ENCODE measurements at regions not wholly inside any gene's neighbourhood (a gene's known extent, or its start where the extent isn't known, plus 50 kb on each side); places are given as distances from the start of the nearest gene placed in this dataset.

GRCh38 chr5:2619216-2619615, 132.3 kb downstream of the IRX2 start:
- H3K4me3 Mint-ChIP-seq = no peak overlapping the region

DNA sequence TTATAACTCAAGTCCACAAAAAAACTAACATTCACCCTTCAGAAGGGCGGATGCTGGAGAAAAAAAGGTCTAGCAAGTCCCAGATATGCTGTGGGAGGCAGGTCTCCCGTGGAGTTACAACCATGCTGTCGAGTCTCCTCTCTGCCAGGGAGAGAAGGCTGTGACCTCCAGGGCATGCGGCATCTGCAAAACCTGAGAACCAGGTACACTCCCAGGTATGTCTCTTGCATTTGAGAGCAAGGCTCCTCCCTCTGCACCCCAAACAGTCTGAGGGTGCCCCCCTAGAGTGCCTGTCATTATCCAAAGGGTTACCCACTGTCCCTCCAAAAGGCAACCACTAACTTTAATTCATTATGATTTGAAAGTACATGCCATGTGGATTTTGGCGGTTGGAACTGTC, 134.0 kb downstream of the IRX2 start:
- no peak overlapping the region for H2AFZ ChIP-seq (replicated peaks)
- no peaks in the 10 kb centered on the region for H3K27me3 ChIP-seq
- H3K4me2 ChIP-seq = no peak overlapping the region
- Mint-ChIP-seq H3K27me3 (ENCODE audit: insufficient read depth, low read depth) (no peaks in the 10 kb centered on the region), H3K4me3 (no peak overlapping the region), H3K27ac (no peak overlapping the region), H3K36me3 (no peaks in the 10 kb centered on the region), H3K9me3 (peaks cover 7% of the 10 kb centered on the region), H3K4me1 (no peaks in the 10 kb centered on the region)
- no peak overlapping the region for H3K4me3 ChIP-seq
- H3K9me3 ChIP-seq (ENCODE audit: low read depth) = no peaks in the 10 kb centered on the region
- no peak for DNase-seq (ENCODE audit: low spot score)
- no peaks in the 10 kb centered on the region for H3K79me2 ChIP-seq (ENCODE audit: low read depth)
- no peaks in the 10 kb centered on the region for H4K20me1 ChIP-seq (ENCODE audit: low read depth)
- TF ChIP-seq EZH2 (IDR thresholded peaks at IDR 0.05) = no peak
- TF ChIP-seq, protein P1, sequence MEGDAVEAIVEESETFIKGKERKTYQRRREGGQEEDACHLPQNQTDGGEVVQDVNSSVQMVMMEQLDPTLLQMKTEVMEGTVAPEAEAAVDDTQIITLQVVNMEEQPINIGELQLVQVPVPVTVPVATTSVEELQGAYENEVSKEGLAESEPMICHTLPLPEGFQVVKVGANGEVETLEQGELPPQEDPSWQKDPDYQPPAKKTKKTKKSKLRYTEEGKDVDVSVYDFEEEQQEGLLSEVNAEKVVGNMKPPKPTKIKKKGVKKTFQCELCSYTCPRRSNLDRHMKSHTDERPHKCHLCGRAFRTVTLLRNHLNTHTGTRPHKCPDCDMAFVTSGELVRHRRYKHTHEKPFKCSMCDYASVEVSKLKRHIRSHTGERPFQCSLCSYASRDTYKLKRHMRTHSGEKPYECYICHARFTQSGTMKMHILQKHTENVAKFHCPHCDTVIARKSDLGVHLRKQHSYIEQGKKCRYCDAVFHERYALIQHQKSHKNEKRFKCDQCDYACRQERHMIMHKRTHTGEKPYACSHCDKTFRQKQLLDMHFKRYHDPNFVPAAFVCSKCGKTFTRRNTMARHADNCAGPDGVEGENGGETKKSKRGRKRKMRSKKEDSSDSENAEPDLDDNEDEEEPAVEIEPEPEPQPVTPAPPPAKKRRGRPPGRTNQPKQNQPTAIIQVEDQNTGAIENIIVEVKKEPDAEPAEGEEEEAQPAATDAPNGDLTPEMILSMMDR (IDR thresholded peaks at IDR 0.05) = no peak
- TF ChIP-seq EZH2phosphoT487 (IDR thresholded peaks at IDR 0.05) = no peak
- no peaks in the 10 kb centered on the region for H3F3A ChIP-seq (ENCODE audit: low read depth)
- H3K27ac ChIP-seq = no peak overlapping the region
- H3K4me1 ChIP-seq = no peaks in the 10 kb centered on the region
- no peaks in the 10 kb centered on the region for H3K36me3 ChIP-seq
- H3K9ac ChIP-seq = no peak overlapping the region

More at GRCh38 chr5:2619216-2619615, 132.3 kb downstream of the IRX2 start:
- no peak for DNase-seq (ENCODE audit: low spot score)
- no peak overlapping the region for H3K27ac ChIP-seq
- no peaks in the 10 kb centered on the region for H3K4me1 Mint-ChIP-seq
- no peaks in the 10 kb centered on the region for H3K27me3 ChIP-seq
- H3F3A ChIP-seq (ENCODE audit: low read depth) = no peaks in the 10 kb centered on the region
- no peaks in the 10 kb centered on the region for H4K20me1 ChIP-seq (ENCODE audit: low read depth)
- H3K27me3 Mint-ChIP-seq (ENCODE audit: insufficient read depth, low read depth) = no peaks in the 10 kb centered on the region
- peaks cover 7% of the 10 kb centered on the region for H3K9me3 Mint-ChIP-seq
- no peaks in the 10 kb centered on the region for H3K36me3 ChIP-seq
- H3K4me2 ChIP-seq = no peak overlapping the region
- H3K9me3 ChIP-seq (ENCODE audit: low read depth) = no peaks in the 10 kb centered on the region
- no peak overlapping the region for H3K4me3 ChIP-seq
- H3K4me1 ChIP-seq = no peaks in the 10 kb centered on the region
- no peak overlapping the region for H3K27ac Mint-ChIP-seq
- TF ChIP-seq, protein P1 (IDR thresholded peaks at IDR 0.05) = no peak
- TF ChIP-seq EZH2phosphoT487 (IDR thresholded peaks at IDR 0.05) = no peak
- no peak for TF ChIP-seq EZH2 (IDR thresholded peaks at IDR 0.05)
- no peak overlapping the region for H2AFZ ChIP-seq (replicated peaks)
- no peaks in the 10 kb centered on the region for H3K79me2 ChIP-seq (ENCODE audit: low read depth)
- H3K36me3 Mint-ChIP-seq = no peaks in the 10 kb centered on the region
- H3K9ac ChIP-seq = no peak overlapping the region

GRCh38 chr5:2615917-2616316, 135.6 kb downstream of the IRX2 start:
- Histone ChIP-seq H3K27ac (no peak overlapping the region), H3F3A (ENCODE audit: low read depth) (no peaks in the 10 kb centered on the region), H3K4me2 (no peak overlapping the region), H2AFZ (replicated peaks) (no peak overlapping the region), H3K4me3 (no peak overlapping the region), H4K20me1 (ENCODE audit: low read depth) (no peaks in the 10 kb centered on the region), H3K9me3 (ENCODE audit: low read depth) (no peaks in the 10 kb centered on the region), H3K4me1 (no peaks in the 10 kb centered on the region), H3K27me3 (no peaks in the 10 kb centered on the region), H3K36me3 (no peaks in the 10 kb centered on the region), H3K79me2 (ENCODE audit: low read depth) (no peaks in the 10 kb centered on the region), H3K9ac (no peak overlapping the region)
- Mint-ChIP-seq H3K36me3 (no peaks in the 10 kb centered on the region), H3K27ac (no peak overlapping the region), H3K27me3 (ENCODE audit: insufficient read depth, low read depth) (no peaks in the 10 kb centered on the region), H3K9me3 (peaks cover 7% of the 10 kb centered on the region), H3K4me3 (no peak overlapping the region), H3K4me1 (no peaks in the 10 kb centered on the region)
- no peak for DNase-seq (ENCODE audit: low spot score)
- no peak for TF ChIP-seq EZH2 (IDR thresholded peaks at IDR 0.05)

DNA sequence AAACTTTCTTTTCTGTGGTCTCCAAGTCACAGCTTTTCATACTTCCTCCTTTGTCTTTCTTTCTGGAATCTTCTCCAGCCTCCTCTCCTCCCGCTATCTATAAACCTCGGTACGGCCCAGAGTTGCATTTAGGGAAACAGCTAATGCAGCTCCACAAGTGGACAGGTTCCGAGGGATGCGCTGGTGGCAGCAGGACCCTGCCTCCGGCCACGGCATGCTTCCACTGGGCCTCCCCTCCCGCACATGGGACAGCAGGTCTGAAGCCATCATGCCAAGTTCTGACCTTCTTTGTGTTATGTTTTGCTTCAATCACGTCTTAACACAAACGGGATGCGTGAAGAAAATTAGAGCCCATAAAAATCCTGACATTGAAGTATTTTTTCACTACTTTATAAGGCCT, 136.9 kb downstream of the IRX2 start:
- no peaks in the 10 kb centered on the region for H3K36me3 ChIP-seq
- no peak overlapping the region for H3K27ac ChIP-seq
- H3K9me3 Mint-ChIP-seq = peaks cover 10% of the 10 kb centered on the region
- H3K27me3 Mint-ChIP-seq (ENCODE audit: insufficient read depth, low read depth) = no peaks in the 10 kb centered on the region
- H3K4me1 ChIP-seq = no peaks in the 10 kb centered on the region
- no peak overlapping the region for H3K4me3 ChIP-seq
- peaks cover 2% of the 10 kb centered on the region for H3K4me1 Mint-ChIP-seq
- no peaks in the 10 kb centered on the region for H3K79me2 ChIP-seq (ENCODE audit: low read depth)
- peak overlapping the region; percentile 10 for H3K4me3 Mint-ChIP-seq
- DNase-seq (ENCODE audit: low spot score) = no peak
- no peak overlapping the region for H3K27ac Mint-ChIP-seq
- no peak overlapping the region for H3K4me2 ChIP-seq
- H3K9ac ChIP-seq = no peak overlapping the region
- no peaks in the 10 kb centered on the region for H3F3A ChIP-seq (ENCODE audit: low read depth)
- H3K27me3 ChIP-seq = no peaks in the 10 kb centered on the region
- TF ChIP-seq, protein P1 (IDR thresholded peaks at IDR 0.05) = no peak
- no peak for TF ChIP-seq EZH2 (IDR thresholded peaks at IDR 0.05)
- H4K20me1 ChIP-seq (ENCODE audit: low read depth) = no peaks in the 10 kb centered on the region
- no peak overlapping the region for H2AFZ ChIP-seq (replicated peaks)
- no peaks in the 10 kb centered on the region for H3K9me3 ChIP-seq (ENCODE audit: low read depth)
- H3K36me3 Mint-ChIP-seq = no peaks in the 10 kb centered on the region

All from neural progenitor cell (in vitro differentiated cells).